ENCODE measurements at regions not wholly inside any gene's neighbourhood (a gene's known extent, or its start where the extent isn't known, plus 50 kb on each side); places are given as distances from the start of the nearest gene placed in this dataset.
A peak's percentile ranks its signal among the peaks of the same experiment; 100 is the strongest.
"Not testable (repeated sequence)": the region's sequence is repeated elsewhere in the genome, so short reads cannot be mapped to it uniquely, and the experiment has no call there.

DNA sequence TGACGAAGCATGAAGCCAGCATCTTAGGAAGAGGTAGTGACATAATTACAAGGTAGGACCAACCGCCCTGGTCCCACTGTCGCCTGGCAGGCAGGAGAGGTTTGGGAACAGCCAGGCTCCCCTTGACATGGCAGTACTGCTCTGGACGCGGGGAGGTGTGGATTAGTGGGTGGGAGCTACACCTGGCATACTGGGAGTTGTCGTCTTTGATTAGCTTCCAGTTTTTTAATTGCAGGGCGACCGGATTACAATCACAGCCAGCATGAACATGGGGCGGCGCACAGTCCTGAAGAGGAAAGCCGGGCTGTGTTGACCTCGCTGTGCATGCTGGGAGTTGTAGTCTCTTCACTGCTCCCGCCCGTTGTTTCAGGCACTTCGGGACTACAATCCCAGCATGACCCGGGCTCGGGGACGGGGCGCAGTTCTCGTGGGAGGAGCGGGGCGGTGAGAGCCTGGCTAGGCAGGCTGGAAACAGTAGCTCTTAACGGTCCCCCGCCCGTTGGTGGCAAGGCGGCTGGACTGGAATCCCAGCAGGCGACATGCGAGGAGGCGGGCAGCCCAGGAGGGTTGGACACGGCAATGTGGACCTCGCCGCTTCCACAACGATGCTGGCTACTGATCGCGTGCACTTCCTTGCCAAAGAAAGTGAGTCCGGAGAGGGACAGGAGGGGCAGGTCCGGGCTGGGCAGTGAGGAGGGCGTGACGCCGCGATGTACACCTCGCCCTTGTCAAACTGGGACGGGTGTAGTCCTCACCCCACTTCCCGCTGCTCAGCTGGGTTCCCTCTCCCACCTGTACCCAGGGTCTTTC, 98.0 kb upstream of the ZNF722 start:
- H3K27ac ChIP-seq: peak overlapping the region; percentile 45
- no peaks in the 10 kb centered on the region for H3K27me3 ChIP-seq
- DNase-seq (ENCODE audit: low spot score in 2 of 2): peak; percentile 69 to 90
- no peaks in the 10 kb centered on the region for H3K36me3 ChIP-seq
- TF ChIP-seq POLR2A (IDR thresholded peaks at IDR 0.05) (no peak), EP300 (IDR thresholded peaks at IDR 0.05) (no peak), POLR2AphosphoS5 (IDR thresholded peaks at IDR 0.05) (no peak)
- TF ChIP-seq, protein P1, sequence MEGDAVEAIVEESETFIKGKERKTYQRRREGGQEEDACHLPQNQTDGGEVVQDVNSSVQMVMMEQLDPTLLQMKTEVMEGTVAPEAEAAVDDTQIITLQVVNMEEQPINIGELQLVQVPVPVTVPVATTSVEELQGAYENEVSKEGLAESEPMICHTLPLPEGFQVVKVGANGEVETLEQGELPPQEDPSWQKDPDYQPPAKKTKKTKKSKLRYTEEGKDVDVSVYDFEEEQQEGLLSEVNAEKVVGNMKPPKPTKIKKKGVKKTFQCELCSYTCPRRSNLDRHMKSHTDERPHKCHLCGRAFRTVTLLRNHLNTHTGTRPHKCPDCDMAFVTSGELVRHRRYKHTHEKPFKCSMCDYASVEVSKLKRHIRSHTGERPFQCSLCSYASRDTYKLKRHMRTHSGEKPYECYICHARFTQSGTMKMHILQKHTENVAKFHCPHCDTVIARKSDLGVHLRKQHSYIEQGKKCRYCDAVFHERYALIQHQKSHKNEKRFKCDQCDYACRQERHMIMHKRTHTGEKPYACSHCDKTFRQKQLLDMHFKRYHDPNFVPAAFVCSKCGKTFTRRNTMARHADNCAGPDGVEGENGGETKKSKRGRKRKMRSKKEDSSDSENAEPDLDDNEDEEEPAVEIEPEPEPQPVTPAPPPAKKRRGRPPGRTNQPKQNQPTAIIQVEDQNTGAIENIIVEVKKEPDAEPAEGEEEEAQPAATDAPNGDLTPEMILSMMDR (IDR thresholded peaks at IDR 0.05): no peak
- WGBS: 2% methylated on average over 21 of the region's 44 CpGs
- peak overlapping the region; percentile 78 for H3K4me3 ChIP-seq
- H3K9me3 ChIP-seq: no peaks in the 10 kb centered on the region
- H3K4me1 ChIP-seq: peaks cover 15% of the 10 kb centered on the region

DNA sequence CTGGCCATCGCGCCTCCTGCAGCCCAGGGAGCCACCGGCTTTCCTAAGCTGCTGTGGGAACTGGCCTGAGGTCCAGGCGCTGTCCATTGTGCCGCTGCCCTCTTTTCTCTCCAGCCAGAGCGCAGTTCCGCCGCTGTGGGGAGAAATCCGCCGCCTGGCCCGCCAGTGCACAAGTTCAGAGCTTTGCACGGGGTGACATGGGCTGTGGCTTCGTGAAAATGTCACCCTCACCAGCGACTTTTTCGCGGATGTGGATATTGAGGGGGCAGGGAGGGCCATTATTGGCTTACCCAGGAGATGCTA, 97.5 kb upstream of the ZNF722 start:
- Histone ChIP-seq H3K4me3 (peak overlapping the region; percentile 78), H3K4me1 (peaks cover 15% of the 10 kb centered on the region)
- not testable (repeated sequence) for DNase-seq (ENCODE audit: low spot score in 2 of 2); H3K27me3 ChIP-seq; H3K36me3 ChIP-seq; H3K9me3 ChIP-seq; H3K27ac ChIP-seq
- 15% methylated on average over 10 of the region's 16 CpGs for WGBS

DNA sequence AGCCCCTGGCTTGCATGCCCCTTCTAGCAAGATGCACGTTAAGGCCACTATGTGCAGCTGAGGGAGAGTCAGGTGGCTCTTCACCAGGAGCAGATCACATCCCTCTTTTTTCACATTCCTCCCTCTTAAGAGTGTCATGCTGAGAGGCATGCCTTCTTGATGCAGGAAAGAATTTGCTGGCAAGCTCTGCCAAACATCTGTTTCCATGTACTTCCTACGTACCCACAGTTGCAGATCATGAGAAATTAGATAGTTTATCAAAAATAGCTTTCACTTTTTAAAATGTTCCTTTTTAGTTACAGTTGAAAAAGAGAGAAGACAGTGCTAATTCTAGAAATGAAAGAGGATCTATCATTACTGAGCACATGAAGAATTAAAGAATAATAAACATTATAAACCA, 79.7 kb upstream of the ZNF722 start:
- WGBS: 29% methylated on average over 2 of the region's 2 CpGs
- no peaks in the 10 kb centered on the region for H3K36me3 ChIP-seq
- H3K4me1 ChIP-seq: no peaks in the 10 kb centered on the region
- H3K27ac ChIP-seq: no peak overlapping the region
- no peak for DNase-seq (ENCODE audit: low spot score in 2 of 2)
- TF ChIP-seq POLR2AphosphoS5 (IDR thresholded peaks at IDR 0.05) (no peak), EP300 (IDR thresholded peaks at IDR 0.05) (no peak), POLR2A (IDR thresholded peaks at IDR 0.05) (no peak)
- TF ChIP-seq, protein P1 (IDR thresholded peaks at IDR 0.05): no peak
- H3K4me3 ChIP-seq: no peak overlapping the region
- no peaks in the 10 kb centered on the region for H3K27me3 ChIP-seq
- peaks cover 3% of the 10 kb centered on the region for H3K9me3 ChIP-seq

DNA sequence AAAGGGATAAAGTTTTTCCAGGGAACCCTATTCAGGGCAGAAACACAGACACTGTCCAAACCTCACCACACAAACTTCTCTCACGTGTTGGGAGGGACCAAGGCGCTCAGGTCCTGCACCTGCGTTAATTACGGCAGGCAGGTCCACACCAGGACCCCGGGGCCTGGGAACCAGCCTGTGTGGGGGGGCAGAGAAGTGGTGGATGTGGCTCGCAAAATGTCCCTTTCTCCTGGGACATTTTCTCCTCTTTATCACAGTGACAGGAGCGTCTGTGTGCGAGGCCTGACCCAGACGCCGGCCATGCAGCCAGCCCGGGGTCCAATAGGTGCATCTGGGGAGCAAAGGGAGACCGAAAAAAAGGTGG, 73.4 kb upstream of the ZNF722 start:
- WGBS: 5% methylated on average over 12 of the region's 12 CpGs
- Histone ChIP-seq H3K27me3 (no peaks in the 10 kb centered on the region), H3K4me3 (peak overlapping the region; percentile 58), H3K4me1 (peaks cover 15% of the 10 kb centered on the region), H3K27ac (peak overlapping the region; percentile 85), H3K9me3 (no peaks in the 10 kb centered on the region), H3K36me3 (no peaks in the 10 kb centered on the region)
- DNase-seq (ENCODE audit: low spot score in 2 of 2): no peak
- TF ChIP-seq POLR2A (IDR thresholded peaks at IDR 0.05) (no peak), POLR2AphosphoS5 (IDR thresholded peaks at IDR 0.05) (no peak), EP300 (IDR thresholded peaks at IDR 0.05) (no peak)
- TF ChIP-seq, protein P1 (IDR thresholded peaks at IDR 0.05): no peak

DNA sequence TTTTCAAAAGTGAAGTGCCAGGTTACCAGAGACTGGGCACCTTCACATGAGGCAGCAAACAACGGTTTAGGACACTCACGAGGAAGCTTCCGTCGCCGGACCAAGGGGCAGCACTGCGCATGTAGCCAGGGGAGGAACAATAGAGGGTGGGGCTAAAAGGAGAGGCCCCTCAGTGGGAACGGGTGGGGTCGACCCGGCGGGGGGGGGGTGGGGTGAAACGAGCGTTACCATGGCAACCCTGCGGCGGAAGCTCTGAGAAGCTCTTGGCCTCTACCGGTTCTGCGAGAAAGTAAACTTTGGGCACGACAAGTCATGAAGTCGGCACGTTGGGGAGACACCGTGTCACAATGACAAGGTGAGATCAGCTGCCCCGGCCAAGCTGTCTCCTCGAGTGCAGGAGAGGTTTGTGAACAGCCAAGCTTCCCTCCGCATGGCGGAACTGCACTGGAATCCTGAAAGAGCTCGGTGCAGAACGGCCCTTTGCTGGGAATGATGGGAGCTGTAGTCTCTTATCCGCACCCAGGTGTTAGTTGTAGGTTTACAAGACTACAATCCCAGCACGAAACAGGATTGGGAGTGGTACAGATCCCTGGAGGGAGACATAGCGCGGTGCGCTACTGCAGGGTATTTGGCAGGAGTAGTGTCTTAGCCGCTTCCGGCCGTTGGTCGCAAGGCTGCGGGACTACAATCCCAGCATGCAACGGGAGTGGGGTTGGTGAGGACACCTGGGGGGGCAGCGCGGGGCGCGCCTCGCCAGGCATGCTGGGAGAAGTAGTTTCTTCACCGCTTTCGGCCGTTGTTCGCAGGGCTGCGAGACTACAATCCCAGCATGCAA, 72.8 kb upstream of the ZNF722 start:
- TF ChIP-seq POLR2A (IDR thresholded peaks at IDR 0.05) (no peak), POLR2AphosphoS5 (IDR thresholded peaks at IDR 0.05) (peak in 1 of 3 donors; percentile 7), EP300 (IDR thresholded peaks at IDR 0.05) (no peak)
- TF ChIP-seq, protein P1 (IDR thresholded peaks at IDR 0.05): no peak
- 6% methylated on average over 32 of the region's 47 CpGs for WGBS

More for the DNA sequence above, 72.8 kb upstream of the ZNF722 start:
- Histone ChIP-seq H3K27me3 (no peaks in the 10 kb centered on the region), H3K27ac (peak overlapping the region; percentile 85), H3K4me3 (peak overlapping the region; percentile 58), H3K36me3 (no peaks in the 10 kb centered on the region), H3K9me3 (no peaks in the 10 kb centered on the region), H3K4me1 (peaks cover 15% of the 10 kb centered on the region)
- DNase-seq (ENCODE audit: low spot score in 2 of 2): peak in 1 of 2 donors; percentile 88

Data from suprapubic skin (tissue), 4 donors.